DMS153 treated with DMSO at 0.1 percent for 48 hours (cell line): ENCODE measurements at regions not wholly inside any gene's neighbourhood (a gene's known extent, or its start where the extent isn't known, plus 50 kb on each side); places are given as distances from the start of the nearest gene placed in this dataset.

Experiments used
- DNase-seq: peaks from one replicate; lab custom pipeline; 2025; ENCODE audit not compliant: unreplicated experiment; lab: John Stamatoyannopoulos, UW

DNA sequence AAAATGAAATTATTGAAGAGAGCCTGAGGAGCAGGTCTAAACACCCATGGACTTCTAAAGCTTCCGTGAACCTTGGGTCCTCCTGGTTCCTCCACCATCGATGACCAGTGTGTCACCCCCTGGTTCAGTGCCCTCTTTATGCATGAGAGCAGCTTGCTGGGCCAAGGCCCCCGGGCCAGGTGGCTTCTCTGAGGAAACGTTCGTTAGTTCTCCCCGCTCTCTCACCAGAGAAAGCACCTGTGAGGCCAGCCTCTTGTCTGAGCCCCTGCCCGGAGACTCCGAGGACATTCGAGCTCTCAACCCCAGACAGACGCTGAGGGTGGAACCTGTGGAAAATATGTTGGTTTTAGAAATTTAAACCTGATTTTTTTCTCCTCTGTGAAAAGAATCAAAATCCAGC is 92.4 kb downstream of the GLI2 start:
- DNase-seq: no peak

DNA sequence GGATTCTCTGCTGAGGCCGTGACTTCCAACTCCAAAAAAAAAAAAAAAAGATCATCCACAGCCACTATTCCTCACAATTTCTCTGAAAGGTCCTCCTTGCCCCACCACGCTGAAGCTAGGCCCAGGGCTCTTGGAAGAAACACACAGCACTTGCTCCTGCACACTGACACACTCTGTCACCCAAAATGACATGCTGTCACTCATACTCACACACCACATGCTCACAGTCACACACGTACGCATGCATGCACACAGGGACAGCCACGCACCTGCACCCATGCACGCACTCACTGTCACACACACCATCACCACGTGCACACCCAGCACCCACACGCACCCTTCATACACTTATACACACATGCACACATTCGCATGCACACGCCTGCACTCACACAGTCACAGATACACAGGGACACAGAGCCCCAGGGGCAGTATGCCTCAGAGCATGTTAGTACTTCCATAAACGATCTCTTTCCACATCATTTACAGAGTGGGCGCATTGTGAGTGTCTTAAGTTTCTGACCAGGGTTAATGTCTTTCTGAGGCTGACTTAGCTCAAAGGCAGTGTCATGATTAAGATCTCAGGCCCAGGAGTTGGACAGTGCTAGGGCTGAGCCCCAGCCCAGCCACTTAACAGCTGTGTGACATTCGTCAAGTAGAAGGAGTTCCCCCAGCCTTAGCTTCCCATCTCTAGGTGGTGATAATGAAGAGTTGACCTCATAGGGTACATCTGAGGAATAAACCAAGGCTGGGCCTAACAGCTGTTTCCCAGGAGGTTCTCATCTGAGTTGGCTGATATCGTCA is 93.4 kb downstream of the GLI2 start:
- DNase-seq: no peak

DNA sequence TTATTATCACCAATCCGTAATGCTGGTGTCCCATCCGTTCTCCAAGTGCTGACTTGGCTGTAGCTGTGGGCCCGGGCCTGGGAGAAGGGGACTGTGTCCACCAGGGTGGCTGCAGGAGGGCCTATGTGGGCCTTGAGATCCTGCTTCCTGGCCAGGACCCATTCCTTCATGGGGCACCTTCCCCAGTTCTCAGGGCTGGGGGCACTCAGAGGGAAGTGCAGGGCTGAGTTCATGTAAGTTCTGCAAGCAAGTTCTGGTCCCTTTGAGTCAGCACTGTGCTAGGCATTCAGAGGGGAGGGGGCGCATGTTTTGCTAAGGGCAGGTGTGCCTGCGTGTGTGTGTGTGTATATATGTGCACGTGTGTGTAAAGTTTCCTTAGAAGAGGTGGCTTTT is 94.0 kb downstream of the GLI2 start:
- no peak for DNase-seq

GRCh38 chr2:120830096-120830830 is 94.6 kb downstream of the GLI2 start:
- DNase-seq: no peak

GRCh38 chr2:120831086-120831485 is 95.4 kb downstream of the GLI2 start:
- DNase-seq: no peak

DNA sequence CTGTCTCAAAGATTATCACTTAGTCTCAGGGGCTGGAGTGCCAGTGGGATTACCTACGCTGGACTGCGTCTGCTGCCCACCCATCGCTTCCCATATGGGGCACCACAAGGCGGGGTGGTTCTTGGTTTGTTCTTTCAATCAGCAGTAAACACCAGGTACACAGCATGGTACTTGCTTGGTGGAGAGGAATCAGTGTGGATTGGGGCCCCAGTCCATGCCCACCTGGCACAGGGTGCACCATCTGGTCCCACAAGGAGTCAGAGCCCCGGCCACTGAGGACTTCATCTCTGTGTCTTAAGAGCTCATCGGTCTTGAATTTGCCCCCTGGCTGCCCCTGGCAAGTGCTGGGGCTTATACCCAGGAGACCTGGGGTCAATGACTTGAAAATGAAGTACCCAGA is 96.2 kb downstream of the GLI2 start:
- DNase-seq: no peak

GRCh38 chr2:120832296-120833070 is 96.8 kb downstream of the GLI2 start:
- no peak for DNase-seq

- DNase-seq: no peak
Measured at GRCh38 chr2:120833127-120833675, 97.5 kb downstream of the GLI2 start.

DNA sequence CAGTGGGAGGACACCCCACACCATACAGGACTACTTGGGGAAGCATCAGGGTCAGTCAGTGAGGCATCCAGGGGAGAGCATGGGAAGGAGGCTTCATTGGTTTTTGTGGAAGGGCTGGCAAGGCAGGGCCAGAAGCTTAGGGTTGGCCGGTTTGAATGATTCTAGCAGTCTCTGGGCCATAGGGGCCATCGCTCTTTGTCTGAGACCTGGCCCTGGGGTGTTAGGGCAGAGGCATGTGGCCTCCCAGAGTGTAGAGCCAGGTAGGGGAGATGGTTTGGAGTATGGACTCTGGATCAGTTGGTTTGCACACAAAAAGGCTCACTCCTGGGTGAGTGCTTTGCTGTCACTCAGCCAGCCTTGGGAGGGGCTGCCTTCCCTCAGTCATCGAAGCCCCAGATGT is 98.5 kb downstream of the GLI2 start:
- DNase-seq: no peak

- DNase-seq: no peak
Measured at GRCh38 chr2:120836281-120836680, 100.6 kb downstream of the GLI2 start.

GRCh38 chr2:120840795-120841487 is 105.3 kb downstream of the GLI2 start:
- DNase-seq: no peak

- no peak for DNase-seq
Measured at GRCh38 chr2:120842456-120843439, 107.1 kb downstream of the GLI2 start.

- no peak for DNase-seq
Measured at GRCh38 chr2:120844070-120844738, 108.5 kb downstream of the GLI2 start.

GRCh38 chr2:120845277-120845676 is 109.6 kb downstream of the GLI2 start:
- no peak for DNase-seq

- DNase-seq: no peak
Measured at GRCh38 chr2:120846406-120847095, 110.9 kb downstream of the GLI2 start.

- DNase-seq: no peak
Measured at GRCh38 chr2:120847700-120848321, 112.1 kb downstream of the GLI2 start.

- no peak for DNase-seq
Measured at GRCh38 chr2:120849278-120849677, 113.6 kb downstream of the GLI2 start.

DNA sequence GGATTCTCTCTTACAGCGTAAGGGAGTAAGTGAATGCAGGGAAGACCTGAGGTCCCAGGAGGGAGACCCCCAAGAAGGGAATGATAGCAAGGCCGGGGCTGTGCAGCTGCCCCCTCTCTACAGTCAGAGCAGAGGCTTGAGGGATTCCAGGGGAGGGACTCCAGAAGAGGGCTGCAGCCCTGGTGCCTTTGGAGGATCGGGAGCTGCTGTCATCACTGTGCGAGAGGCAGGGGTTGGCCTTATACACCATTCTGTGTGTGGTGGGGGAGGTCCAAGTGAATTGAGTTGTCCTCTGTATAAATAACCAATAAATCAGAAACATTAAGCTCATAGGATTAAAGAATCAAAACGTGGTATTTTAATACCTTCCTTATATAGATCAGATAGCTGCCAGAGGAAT is 114.9 kb downstream of the GLI2 start:
- no peak for DNase-seq
